ENCODE measurements at regions not wholly inside any gene's neighbourhood (a gene's known extent, or its start where the extent isn't known, plus 50 kb on each side); places are given as distances from the start of the nearest gene placed in this dataset.
"Not testable (repeated sequence)": the region's sequence is repeated elsewhere in the genome, so short reads cannot be mapped to it uniquely, and the experiment has no call there.

DNA sequence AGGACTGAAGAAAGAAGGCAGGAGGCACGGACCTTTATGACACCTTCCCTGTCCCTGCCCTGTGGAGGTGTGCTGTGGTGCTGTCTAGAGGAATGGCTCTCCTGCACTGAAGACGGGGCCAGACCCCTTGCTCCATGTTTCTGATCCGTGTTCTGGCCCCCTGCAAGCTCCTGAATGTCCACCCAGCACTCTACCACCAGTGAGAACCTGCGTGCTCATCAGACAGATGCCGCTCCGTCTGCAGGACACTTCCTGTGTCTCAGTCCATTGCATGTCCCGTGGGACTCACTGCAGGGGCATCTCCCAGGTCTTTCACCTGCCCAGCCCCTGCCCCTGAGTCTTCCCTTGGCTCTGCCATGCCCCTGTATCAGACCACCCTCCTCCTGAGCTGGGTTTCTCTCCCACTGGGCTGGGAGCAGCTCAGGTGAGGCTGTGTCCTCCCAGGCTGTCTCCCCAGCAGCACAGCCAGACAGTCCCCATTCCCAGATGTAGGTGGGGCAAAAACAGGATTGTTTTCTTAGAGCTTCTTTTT is 278.3 kb upstream of the ZNF32 start:
- WGBS, 2 donors, result 63 to 67% methylated on average over 7 of the region's 7 CpGs
- no peak overlapping the region for H3K27ac ChIP-seq (ENCODE audit: low read depth in 2 of 2, low read length in 1 of 2)

DNA sequence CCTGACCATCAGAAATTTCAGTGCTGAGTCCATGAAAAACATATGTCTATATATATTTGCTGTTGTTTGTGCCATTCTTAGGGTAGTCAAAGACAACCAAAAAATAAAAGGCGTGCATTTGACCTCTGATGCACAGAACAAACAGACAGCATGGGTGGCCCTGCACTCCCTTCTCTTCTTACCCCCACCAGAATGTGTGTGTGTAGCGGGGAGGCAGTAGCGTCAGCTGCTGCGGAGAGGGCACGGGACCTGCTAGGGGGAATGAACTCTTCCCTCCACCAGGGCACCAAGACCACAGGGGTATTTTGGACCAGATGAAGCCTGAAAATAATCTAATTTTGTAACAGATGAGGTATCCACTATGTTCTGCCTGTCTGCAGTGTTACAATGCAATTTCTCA is 277.7 kb upstream of the ZNF32 start:
- Histone ChIP-seq H3K27ac (ENCODE audit: low read depth in 2 of 2, low read length in 1 of 2) (no peak overlapping the region), H3K36me3 (ENCODE audit: control insufficient read depth in 2 of 2, insufficient read depth in 2 of 2, low read length in 1 of 2) (no peaks in the 10 kb centered on the region), H3K9me3 (ENCODE audit: control insufficient read depth in 2 of 2, insufficient read depth in 1 of 2, low read depth in 1 of 2, low read length in 1 of 2) (no peaks in the 10 kb centered on the region), H3K4me1 (ENCODE audit: control insufficient read depth in 2 of 2, insufficient read depth in 2 of 2, low read length in 1 of 2) (no peaks in the 10 kb centered on the region), H3K4me3 (ENCODE audit: low read depth in 1 of 2, low read length in 2 of 2) (no peak overlapping the region), H3K27me3 (ENCODE audit: control insufficient read depth in 1 of 2, insufficient read depth in 2 of 2, low read length in 2 of 2) (no peaks in the 10 kb centered on the region)
- 87 to 88% methylated on average over 5 of the region's 5 CpGs for WGBS, 2 donors

More for the DNA sequence above, 278.3 kb upstream of the ZNF32 start:
- no peaks in the 10 kb centered on the region for H3K4me1 ChIP-seq (ENCODE audit: control insufficient read depth in 2 of 2, insufficient read depth in 2 of 2, low read length in 1 of 2)
- no peaks in the 10 kb centered on the region for H3K9me3 ChIP-seq (ENCODE audit: control insufficient read depth in 2 of 2, insufficient read depth in 1 of 2, low read depth in 1 of 2, low read length in 1 of 2)
- H3K36me3 ChIP-seq (ENCODE audit: control insufficient read depth in 2 of 2, insufficient read depth in 2 of 2, low read length in 1 of 2), result no peaks in the 10 kb centered on the region
- H3K27me3 ChIP-seq (ENCODE audit: control insufficient read depth in 1 of 2, insufficient read depth in 2 of 2, low read length in 2 of 2), result no peaks in the 10 kb centered on the region
- H3K4me3 ChIP-seq (ENCODE audit: low read depth in 1 of 2, low read length in 2 of 2), result no peak overlapping the region

DNA sequence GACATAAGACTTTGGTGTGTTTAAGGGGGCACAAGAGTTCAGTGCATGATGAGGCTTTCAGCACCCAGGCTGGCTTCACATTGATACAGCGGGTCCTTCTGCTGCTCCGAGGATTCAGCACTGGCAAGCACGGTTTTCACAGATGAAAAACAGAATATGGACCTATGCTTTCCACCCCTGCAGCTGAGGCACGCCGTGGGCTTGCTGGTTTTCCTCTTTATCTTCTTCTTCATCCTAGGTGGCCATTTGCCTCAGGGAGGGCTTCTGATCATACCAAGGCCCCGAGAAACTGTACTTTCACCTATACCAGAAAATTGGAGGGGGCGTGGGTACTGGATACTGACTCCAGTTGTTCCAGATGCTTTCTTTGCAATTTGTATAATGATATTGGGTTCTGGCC is 277.1 kb upstream of the ZNF32 start:
- H3K27ac ChIP-seq (ENCODE audit: low read depth in 2 of 2, low read length in 1 of 2), result no peak overlapping the region
- H3K36me3 ChIP-seq (ENCODE audit: control insufficient read depth in 2 of 2, insufficient read depth in 2 of 2, low read length in 1 of 2), result no peaks in the 10 kb centered on the region

DNA sequence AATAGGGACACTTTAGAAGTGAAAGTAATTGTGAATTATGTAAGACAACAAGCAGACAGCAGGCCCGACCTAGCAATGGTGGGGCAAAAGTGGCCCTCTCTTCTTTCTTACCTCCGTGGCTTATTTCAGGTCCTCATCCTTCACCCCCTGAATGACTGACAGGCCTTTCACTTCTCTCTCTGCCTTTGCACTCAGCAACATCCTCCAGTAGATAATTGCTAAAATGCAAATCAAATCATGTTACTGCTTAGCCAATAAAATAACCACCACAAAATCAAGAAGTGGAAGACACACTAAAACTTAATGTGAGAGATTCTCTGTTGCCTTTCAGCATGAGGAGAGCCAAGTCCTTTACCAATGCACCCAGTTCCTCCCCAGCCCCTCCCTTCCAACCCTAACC is 274.6 kb upstream of the ZNF32 start:
- WGBS, 2 donors, result 40 to 64% methylated on average over 2 of the region's 2 CpGs
- Histone ChIP-seq H3K4me1 (ENCODE audit: control insufficient read depth in 2 of 2, insufficient read depth in 2 of 2, low read length in 1 of 2) (no peaks in the 10 kb centered on the region), H3K9me3 (ENCODE audit: control insufficient read depth in 2 of 2, insufficient read depth in 1 of 2, low read depth in 1 of 2, low read length in 1 of 2) (no peaks in the 10 kb centered on the region), H3K4me3 (ENCODE audit: low read depth in 1 of 2, low read length in 2 of 2) (no peak overlapping the region), H3K27me3 (ENCODE audit: control insufficient read depth in 1 of 2, insufficient read depth in 2 of 2, low read length in 2 of 2) (no peaks in the 10 kb centered on the region), H3K36me3 (ENCODE audit: control insufficient read depth in 2 of 2, insufficient read depth in 2 of 2, low read length in 1 of 2) (no peaks in the 10 kb centered on the region), H3K27ac (ENCODE audit: low read depth in 2 of 2, low read length in 1 of 2) (no peak overlapping the region)

More for the DNA sequence above, 277.1 kb upstream of the ZNF32 start:
- H3K27me3 ChIP-seq (ENCODE audit: control insufficient read depth in 1 of 2, insufficient read depth in 2 of 2, low read length in 2 of 2), result no peaks in the 10 kb centered on the region
- H3K4me3 ChIP-seq (ENCODE audit: low read depth in 1 of 2, low read length in 2 of 2), result no peak overlapping the region
- WGBS, 2 donors, result 92% methylated on average over 7 of the region's 7 CpGs
- H3K9me3 ChIP-seq (ENCODE audit: control insufficient read depth in 2 of 2, insufficient read depth in 1 of 2, low read depth in 1 of 2, low read length in 1 of 2), result no peaks in the 10 kb centered on the region
- no peaks in the 10 kb centered on the region for H3K4me1 ChIP-seq (ENCODE audit: control insufficient read depth in 2 of 2, insufficient read depth in 2 of 2, low read length in 1 of 2)

DNA sequence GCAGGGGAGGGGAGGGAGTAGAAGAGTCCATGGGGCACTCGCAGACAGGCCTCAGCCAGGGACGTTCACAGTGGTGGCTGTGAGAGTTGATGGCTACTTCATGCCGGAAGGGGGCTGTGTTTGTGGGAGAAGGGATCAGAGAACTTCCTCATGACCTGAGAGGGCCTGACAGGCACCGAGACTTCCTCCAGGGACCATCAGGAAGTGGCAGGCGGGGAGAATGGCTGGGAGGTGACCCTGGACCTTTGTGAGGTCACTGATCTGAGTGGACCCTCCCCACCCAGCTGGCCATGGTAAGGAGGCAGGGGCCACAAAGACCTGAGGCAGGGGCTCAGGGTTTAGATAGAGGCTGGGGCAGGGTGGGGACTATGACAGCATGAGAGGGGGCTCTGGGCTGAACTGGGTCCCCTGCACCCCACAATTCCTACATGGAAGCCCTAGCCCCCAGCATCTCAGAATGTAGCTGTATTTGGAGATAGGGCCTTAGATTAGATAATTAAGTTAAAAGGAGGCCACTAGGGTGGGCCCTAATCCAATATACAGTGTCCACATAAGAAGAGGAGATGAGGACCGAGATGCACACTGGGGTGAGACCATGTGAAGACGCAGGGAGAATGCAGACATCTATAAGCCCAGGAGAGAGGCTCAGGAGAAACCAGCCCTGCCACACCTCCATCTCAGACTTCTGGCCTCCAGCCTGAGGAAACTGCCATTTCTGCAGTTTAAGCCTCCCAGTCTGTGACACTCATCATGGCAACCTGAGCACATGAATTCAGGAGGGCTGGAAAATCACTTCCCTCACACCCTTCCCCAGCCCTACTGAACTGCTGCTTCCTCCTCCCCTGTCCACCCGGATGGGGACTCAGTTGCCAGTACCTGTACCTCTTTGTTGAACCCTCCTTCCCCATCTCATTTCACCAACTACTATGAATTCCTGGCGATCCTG is 273.9 kb upstream of the ZNF32 start:
- Histone ChIP-seq H3K4me1 (ENCODE audit: control insufficient read depth in 2 of 2, insufficient read depth in 2 of 2, low read length in 1 of 2) (no peaks in the 10 kb centered on the region), H3K4me3 (ENCODE audit: low read depth in 1 of 2, low read length in 2 of 2) (no peak overlapping the region), H3K27ac (ENCODE audit: low read depth in 2 of 2, low read length in 1 of 2) (no peak overlapping the region), H3K36me3 (ENCODE audit: control insufficient read depth in 2 of 2, insufficient read depth in 2 of 2, low read length in 1 of 2) (no peaks in the 10 kb centered on the region), H3K27me3 (ENCODE audit: control insufficient read depth in 1 of 2, insufficient read depth in 2 of 2, low read length in 2 of 2) (no peaks in the 10 kb centered on the region), H3K9me3 (ENCODE audit: control insufficient read depth in 2 of 2, insufficient read depth in 1 of 2, low read depth in 1 of 2, low read length in 1 of 2) (no peaks in the 10 kb centered on the region)
- 76 to 77% methylated on average over 9 of the region's 9 CpGs for WGBS, 2 donors

DNA sequence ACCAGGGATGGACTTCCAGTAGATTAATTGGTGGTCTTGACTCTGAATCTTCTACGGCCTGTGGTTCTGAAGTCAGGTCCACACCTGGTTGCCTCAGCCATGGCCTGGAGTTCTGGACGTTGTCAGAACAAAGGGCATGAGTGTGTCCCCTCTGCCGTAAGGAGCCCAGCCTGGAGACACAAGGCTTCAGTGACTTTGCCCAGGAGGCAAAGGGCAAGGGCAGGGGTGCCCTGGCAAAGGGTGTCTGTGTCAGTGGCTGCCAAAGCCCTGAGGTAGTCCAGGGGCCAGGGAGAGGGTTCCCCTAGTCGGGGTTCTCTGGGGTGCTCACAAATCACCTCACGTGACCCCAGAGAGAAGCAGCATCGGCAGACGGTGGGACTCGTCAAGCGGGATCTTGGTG is 273.2 kb upstream of the ZNF32 start:
- no peaks in the 10 kb centered on the region for H3K27me3 ChIP-seq (ENCODE audit: control insufficient read depth in 1 of 2, insufficient read depth in 2 of 2, low read length in 2 of 2)

DNA sequence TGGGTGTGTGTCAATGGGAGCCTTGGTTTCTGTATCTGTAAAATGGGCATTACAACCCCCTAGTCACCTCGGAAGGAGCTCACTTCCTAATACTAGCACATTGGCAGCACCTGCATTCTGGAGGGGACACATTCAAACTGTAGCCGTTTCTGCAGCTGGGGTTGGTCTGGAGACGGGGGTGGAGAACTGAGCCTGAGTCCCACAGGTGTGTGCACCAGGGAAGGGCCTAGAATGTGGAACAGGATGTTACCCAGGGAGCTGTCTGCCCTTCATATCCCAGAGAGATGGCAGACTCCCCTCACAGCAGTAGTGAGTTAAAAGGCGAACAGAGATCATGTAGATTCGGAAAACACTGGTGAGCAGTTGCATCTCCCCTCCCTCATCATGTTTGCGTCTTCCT is 272.8 kb upstream of the ZNF32 start:
- Histone ChIP-seq H3K9me3 (ENCODE audit: control insufficient read depth in 2 of 2, insufficient read depth in 1 of 2, low read depth in 1 of 2, low read length in 1 of 2) (no peaks in the 10 kb centered on the region), H3K36me3 (ENCODE audit: control insufficient read depth in 2 of 2, insufficient read depth in 2 of 2, low read length in 1 of 2) (no peaks in the 10 kb centered on the region), H3K4me3 (ENCODE audit: low read depth in 1 of 2, low read length in 2 of 2) (no peak overlapping the region), H3K4me1 (ENCODE audit: control insufficient read depth in 2 of 2, insufficient read depth in 2 of 2, low read length in 1 of 2) (no peaks in the 10 kb centered on the region), H3K27ac (ENCODE audit: low read depth in 2 of 2, low read length in 1 of 2) (no peak overlapping the region), H3K27me3 (ENCODE audit: control insufficient read depth in 1 of 2, insufficient read depth in 2 of 2, low read length in 2 of 2) (no peaks in the 10 kb centered on the region)
- 93 to 97% methylated on average over 6 of the region's 6 CpGs for WGBS, 2 donors

More for the DNA sequence above, 273.2 kb upstream of the ZNF32 start:
- no peaks in the 10 kb centered on the region for H3K36me3 ChIP-seq (ENCODE audit: control insufficient read depth in 2 of 2, insufficient read depth in 2 of 2, low read length in 1 of 2)
- no peaks in the 10 kb centered on the region for H3K9me3 ChIP-seq (ENCODE audit: control insufficient read depth in 2 of 2, insufficient read depth in 1 of 2, low read depth in 1 of 2, low read length in 1 of 2)
- 90 to 93% methylated on average over 9 of the region's 9 CpGs for WGBS, 2 donors
- H3K4me3 ChIP-seq (ENCODE audit: low read depth in 1 of 2, low read length in 2 of 2), result no peak overlapping the region
- H3K4me1 ChIP-seq (ENCODE audit: control insufficient read depth in 2 of 2, insufficient read depth in 2 of 2, low read length in 1 of 2), result no peaks in the 10 kb centered on the region
- H3K27ac ChIP-seq (ENCODE audit: low read depth in 2 of 2, low read length in 1 of 2), result no peak overlapping the region

DNA sequence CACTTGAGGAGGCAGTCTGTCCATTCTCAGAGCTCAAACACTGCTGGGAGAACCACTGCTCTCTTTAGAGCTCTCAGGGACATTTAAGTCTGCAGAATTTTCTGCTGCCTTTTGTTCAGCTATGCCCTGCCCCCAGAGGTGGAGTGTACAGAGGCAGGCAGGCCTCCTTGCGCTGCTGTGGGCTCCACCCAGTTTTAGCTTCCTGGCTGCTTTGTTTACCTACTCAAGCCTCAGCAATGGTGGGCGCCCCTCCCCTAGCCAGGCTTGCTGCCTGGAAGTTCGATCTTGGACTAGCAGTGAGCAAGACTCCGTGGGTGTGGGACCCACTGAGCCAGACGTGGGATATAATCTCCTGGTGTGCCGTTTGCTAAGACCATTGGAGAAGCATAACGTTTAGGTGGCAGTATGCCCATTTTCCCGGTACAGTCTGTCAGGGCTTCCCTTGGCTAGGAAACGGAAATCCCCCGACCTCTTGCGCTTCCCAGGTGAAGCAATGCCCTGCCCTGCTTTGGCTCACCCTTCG is 271.6 kb upstream of the ZNF32 start:
- not testable (repeated sequence) for H3K27ac ChIP-seq (ENCODE audit: low read depth in 2 of 2, low read length in 1 of 2); H3K4me1 ChIP-seq (ENCODE audit: control insufficient read depth in 2 of 2, insufficient read depth in 2 of 2, low read length in 1 of 2)
- WGBS, 2 donors, result 74 to 82% methylated on average over 12 of the region's 12 CpGs

DNA sequence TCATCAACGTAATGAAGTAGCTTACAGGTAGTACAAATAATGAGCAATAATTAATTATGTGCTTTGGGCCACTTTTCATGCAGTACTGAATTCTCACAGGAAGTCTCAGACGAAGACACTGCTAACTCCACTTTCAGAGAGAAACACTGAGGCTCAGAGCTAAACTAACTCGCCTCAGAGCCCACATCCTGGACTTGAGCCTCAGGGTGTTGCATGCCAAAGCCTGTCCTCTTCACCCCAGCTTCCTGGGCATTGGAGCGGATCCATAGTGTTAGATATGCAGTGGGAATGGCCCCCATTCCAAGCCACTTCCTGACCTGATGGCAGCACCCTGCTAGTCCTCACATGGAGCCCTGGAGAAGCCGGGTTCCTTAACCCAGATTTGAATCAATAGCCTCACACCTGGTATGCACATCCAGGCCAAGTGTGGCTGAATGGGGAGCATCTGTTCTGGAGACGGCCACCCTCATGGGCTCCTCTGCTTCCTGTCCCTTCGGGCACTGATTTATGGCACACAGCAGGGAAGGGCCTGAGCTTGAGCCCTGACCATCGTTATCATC is 265.1 kb upstream of the ZNF32 start:
- 80 to 81% methylated on average over 8 of the region's 8 CpGs for WGBS, 2 donors
- no peaks in the 10 kb centered on the region for H3K9me3 ChIP-seq (ENCODE audit: control insufficient read depth in 2 of 2, insufficient read depth in 1 of 2, low read depth in 1 of 2, low read length in 1 of 2)
- no peak overlapping the region for H3K4me3 ChIP-seq (ENCODE audit: low read depth in 1 of 2, low read length in 2 of 2)
- no peak overlapping the region for H3K27ac ChIP-seq (ENCODE audit: low read depth in 2 of 2, low read length in 1 of 2)
- no peaks in the 10 kb centered on the region for H3K27me3 ChIP-seq (ENCODE audit: control insufficient read depth in 1 of 2, insufficient read depth in 2 of 2, low read length in 2 of 2)
- peaks cover 0 to 2% of the 10 kb centered on the region in 2 donors for H3K4me1 ChIP-seq (ENCODE audit: control insufficient read depth in 2 of 2, insufficient read depth in 2 of 2, low read length in 1 of 2)
- no peaks in the 10 kb centered on the region for H3K36me3 ChIP-seq (ENCODE audit: control insufficient read depth in 2 of 2, insufficient read depth in 2 of 2, low read length in 1 of 2)

More for the DNA sequence above, 271.6 kb upstream of the ZNF32 start:
- not testable (repeated sequence) for H3K36me3 ChIP-seq (ENCODE audit: control insufficient read depth in 2 of 2, insufficient read depth in 2 of 2, low read length in 1 of 2); H3K9me3 ChIP-seq (ENCODE audit: control insufficient read depth in 2 of 2, insufficient read depth in 1 of 2, low read depth in 1 of 2, low read length in 1 of 2); H3K4me3 ChIP-seq (ENCODE audit: low read depth in 1 of 2, low read length in 2 of 2); H3K27me3 ChIP-seq (ENCODE audit: control insufficient read depth in 1 of 2, insufficient read depth in 2 of 2, low read length in 2 of 2)
